ENCODE measurements at regions not wholly inside any gene's neighbourhood (a gene's known extent, or its start where the extent isn't known, plus 50 kb on each side); places are given as distances from the start of the nearest gene placed in this dataset.

- in situ Hi-C loops (cut with MboI): no loop called here
- POLR2A ChIA-PET: no interaction called here
- no peak for FAIRE-seq
- no peaks in the 10 kb centered on the region for H3K9me3 ChIP-seq (replicated peaks; ENCODE audit: control insufficient read depth, insufficient read depth, low read length)
- no peak overlapping the region for H3K9ac ChIP-seq (ENCODE audit: control insufficient read depth, insufficient read depth, low read length)
- RAD21 ChIA-PET (ENCODE audit: unreplicated experiment): no interaction called here
- CTCF ChIA-PET: no interaction called here
- H3K4me2 ChIP-seq (ENCODE audit: control insufficient read depth, insufficient read depth): no peak overlapping the region
- no peak for DNase-seq (ENCODE audit: low read depth, low spot score)
- no TSS peak for BruUV-seq (replicated peaks)
- 17% methylated on average over 3 of the region's 3 CpGs for WGBS (ENCODE audit: insufficient coverage, insufficient replicate concordance, low lambda C conversion rate, missing lambda C conversion rate)
- no peak for TF ChIP-seq SKIL (IDR thresholded peaks at IDR 0.05; ENCODE audit: low read depth, poor library complexity, severe bottlenecking)
- TF ChIP-seq ZNF24 (IDR thresholded peaks at IDR 0.05): no peak
- no peak for TF ChIP-seq IRF3 (IDR thresholded peaks at IDR 0.05)
- no peak for TF ChIP-seq ATF3 (IDR thresholded peaks at IDR 0.05; ENCODE audit: borderline replicate concordance, extremely low read depth, low read depth, low read length)
- TF ChIP-seq POU2F2 (IDR thresholded peaks at IDR 0.05; ENCODE audit: borderline replicate concordance, low read depth, low read length): no peak
- TF ChIP-seq BHLHE40 (IDR thresholded peaks at IDR 0.05; ENCODE audit: borderline replicate concordance in 1 of 2, low read depth in 2 of 2, low read length in 1 of 2): no peak
- no peak for TF ChIP-seq BMI1 (IDR thresholded peaks at IDR 0.05; ENCODE audit: borderline replicate concordance)
- TF ChIP-seq HCFC1 (IDR thresholded peaks at IDR 0.05; ENCODE audit: low read length): no peak
- no peak for TF ChIP-seq CBX3 (IDR thresholded peaks at IDR 0.05; ENCODE audit: borderline replicate concordance, low read depth)
- no peak for ATAC-seq
- H4K20me1 ChIP-seq (ENCODE audit: control insufficient read depth, insufficient read depth): no peaks in the 10 kb centered on the region
- H3K4me3 ChIP-seq: no peak overlapping the region
- H2AFZ ChIP-seq (ENCODE audit: control insufficient read depth, low read depth, low read length): no peak overlapping the region
- no peaks in the 10 kb centered on the region for H3K27me3 ChIP-seq (replicated peaks in 1 of 2; ENCODE audit: control insufficient read depth in 2 of 2, insufficient read depth in 2 of 2, low read length in 1 of 2)
- intact Hi-C loops (cut with micrococcal nuclease; ENCODE audit: unreplicated experiment): no loop called here
- SMC1A ChIA-PET (ENCODE audit: uncharacterized antibody, unreplicated experiment): no interaction called here
- no peaks in the 10 kb centered on the region for H3K4me1 ChIP-seq (ENCODE audit: control insufficient read depth, insufficient read depth, low read length)
- H3K36me3 ChIP-seq (ENCODE audit: control insufficient read depth in 2 of 2, insufficient read depth in 2 of 2, low read length in 1 of 2): no peaks in the 10 kb centered on the region
- H3K79me2 ChIP-seq (ENCODE audit: control insufficient read depth, insufficient read depth, low read length): no peaks in the 10 kb centered on the region
- H3K27ac ChIP-seq (ENCODE audit: control insufficient read depth, insufficient read depth): no peak overlapping the region
These were observed 1042.3 kb downstream of the OTOL1 start for GRCh38 chr3:162538906-162539305.
